HEK293T (cell line): ENCODE measurements at regions not wholly inside any gene's neighbourhood (a gene's known extent, or its start where the extent isn't known, plus 50 kb on each side); places are given as distances from the start of the nearest gene placed in this dataset.

ENCODE experiments used
- BHLHE40 ChIP-seq: fragments of 450-650 bp; IDR thresholded peaks from 2 replicates; pipeline ENCODE4 v1.6.1; 2016; ENCODE audit warnings: mild to moderate bottlenecking, moderate library complexity, borderline replicate concordance
- FOXA1 ChIP-seq: fragments of 450-650 bp; IDR thresholded peaks from 2 replicates; pipeline ENCODE4 v1.6.1; 2016; ENCODE audit warnings: mild to moderate bottlenecking

- TF ChIP-seq BHLHE40, result no peak
- no peak for TF ChIP-seq FOXA1
Observed at GRCh38 chr1:104593413-104594187, 843.9 kb downstream of the AMY1C start.
